ENCODE measurements at regions not wholly inside any gene's neighbourhood (a gene's known extent, or its start where the extent isn't known, plus 50 kb on each side); places are given as distances from the start of the nearest gene placed in this dataset.
A peak's percentile ranks its signal among the peaks of the same experiment; 100 is the strongest.

- Histone ChIP-seq H3K27ac (ENCODE audit: low read depth) (peak overlapping the region; percentile 81), H3K9me2 (ENCODE audit: insufficient read depth) (peaks cover 19% of the 10 kb centered on the region), H3K27me3 (ENCODE audit: insufficient read depth) (0 out of 2 replicates have a peak, but pooled peaks cover 5% of the 10 kb centered on the region), H3K36me3 (ENCODE audit: insufficient read depth) (no peaks in the 10 kb centered on the region), H3K4me2 (peak overlapping the region; percentile 62), H3K4me3 (no peak overlapping the region), H3K79me2 (replicated peaks; ENCODE audit: insufficient read depth) (no peaks in the 10 kb centered on the region), H3K4me1 (ENCODE audit: insufficient read depth) (peaks cover 30% of the 10 kb centered on the region), H4K20me1 (replicated peaks; ENCODE audit: insufficient read depth) (no peaks in the 10 kb centered on the region), H3F3A (replicated peaks; ENCODE audit: low read depth) (peaks cover 6% of the 10 kb centered on the region; the same call in 1 of the 2 replicates), H2AFZ (no peak overlapping the region)
- H3K4me1 Mint-ChIP-seq, result peaks cover 46% of the 10 kb centered on the region
- peaks cover 11% of the 10 kb centered on the region for H3K27me3 Mint-ChIP-seq (ENCODE audit: insufficient read depth, low read depth, poor library complexity)
- ATAC-seq, result peak; percentile 52
- H3K36me3 Mint-ChIP-seq (ENCODE audit: low read depth), result peaks cover 18% of the 10 kb centered on the region
- H3K27ac Mint-ChIP-seq, result peak overlapping the region; percentile 16; the same call in 1 of the 2 replicates
- peaks cover 9% of the 10 kb centered on the region for H3K9me3 Mint-ChIP-seq
- DNase-seq (ENCODE audit: low spot score), result peak; percentile 49
- no peak overlapping the region for H3K4me3 Mint-ChIP-seq
- TF ChIP-seq, protein P1, sequence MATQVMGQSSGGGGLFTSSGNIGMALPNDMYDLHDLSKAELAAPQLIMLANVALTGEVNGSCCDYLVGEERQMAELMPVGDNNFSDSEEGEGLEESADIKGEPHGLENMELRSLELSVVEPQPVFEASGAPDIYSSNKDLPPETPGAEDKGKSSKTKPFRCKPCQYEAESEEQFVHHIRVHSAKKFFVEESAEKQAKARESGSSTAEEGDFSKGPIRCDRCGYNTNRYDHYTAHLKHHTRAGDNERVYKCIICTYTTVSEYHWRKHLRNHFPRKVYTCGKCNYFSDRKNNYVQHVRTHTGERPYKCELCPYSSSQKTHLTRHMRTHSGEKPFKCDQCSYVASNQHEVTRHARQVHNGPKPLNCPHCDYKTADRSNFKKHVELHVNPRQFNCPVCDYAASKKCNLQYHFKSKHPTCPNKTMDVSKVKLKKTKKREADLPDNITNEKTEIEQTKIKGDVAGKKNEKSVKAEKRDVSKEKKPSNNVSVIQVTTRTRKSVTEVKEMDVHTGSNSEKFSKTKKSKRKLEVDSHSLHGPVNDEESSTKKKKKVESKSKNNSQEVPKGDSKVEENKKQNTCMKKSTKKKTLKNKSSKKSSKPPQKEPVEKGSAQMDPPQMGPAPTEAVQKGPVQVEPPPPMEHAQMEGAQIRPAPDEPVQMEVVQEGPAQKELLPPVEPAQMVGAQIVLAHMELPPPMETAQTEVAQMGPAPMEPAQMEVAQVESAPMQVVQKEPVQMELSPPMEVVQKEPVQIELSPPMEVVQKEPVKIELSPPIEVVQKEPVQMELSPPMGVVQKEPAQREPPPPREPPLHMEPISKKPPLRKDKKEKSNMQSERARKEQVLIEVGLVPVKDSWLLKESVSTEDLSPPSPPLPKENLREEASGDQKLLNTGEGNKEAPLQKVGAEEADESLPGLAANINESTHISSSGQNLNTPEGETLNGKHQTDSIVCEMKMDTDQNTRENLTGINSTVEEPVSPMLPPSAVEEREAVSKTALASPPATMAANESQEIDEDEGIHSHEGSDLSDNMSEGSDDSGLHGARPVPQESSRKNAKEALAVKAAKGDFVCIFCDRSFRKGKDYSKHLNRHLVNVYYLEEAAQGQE (IDR thresholded peaks at IDR 0.05; ENCODE audit: unreplicated experiment), result no peak
- no peak for TF ChIP-seq ZNF114 (CRISPR knock-in tag; IDR thresholded peaks at IDR 0.05)
- TF ChIP-seq STAT1 (IDR thresholded peaks at IDR 0.05; ENCODE audit: unreplicated experiment), result no peak
- TF ChIP-seq CTCF (conservative IDR thresholded peaks at IDR 0.05; ENCODE audit: low read depth in 2 of 2), result no peak
- no peak for TF ChIP-seq ZNF462 (CRISPR knock-in tag; IDR thresholded peaks at IDR 0.05)
- TF ChIP-seq POLR2AphosphoS5 (IDR thresholded peaks at IDR 0.05; ENCODE audit: low read depth), result no peak
- no peak for TF ChIP-seq CREB1 (CRISPR knock-in tag; IDR thresholded peaks at IDR 0.05; ENCODE audit: low read depth)
- TF ChIP-seq JUNB (IDR thresholded peaks at IDR 0.05; ENCODE audit: unreplicated experiment), result no peak
- no peak for TF ChIP-seq ZNF331 (CRISPR knock-in tag; IDR thresholded peaks at IDR 0.05; ENCODE audit: low read depth)
- TF ChIP-seq EZH2phosphoT487 (IDR thresholded peaks at IDR 0.05; ENCODE audit: unreplicated experiment), result no peak
- no peak for TF ChIP-seq ETS1 (IDR thresholded peaks at IDR 0.05)
- no peak for TF ChIP-seq NANOG (IDR thresholded peaks at IDR 0.05; ENCODE audit: borderline replicate concordance)
Measured at GRCh38 chr5:5077236-5077635, 62.9 kb upstream of the ADAMTS16 start.

Data from GM23338 (cell line).